Nephron (organoid): ENCODE measurements at regions not wholly inside any gene's neighbourhood (a gene's known extent, or its start where the extent isn't known, plus 50 kb on each side); places are given as distances from the start of the nearest gene placed in this dataset.
"Not testable (repeated sequence)": the region's sequence is repeated elsewhere in the genome, so short reads cannot be mapped to it uniquely, and the experiment has no call there.

ENCODE experiments used
- H3K27ac Mint-ChIP-seq, 3 experiments: 2 replicates each; pipeline ENCODE4 v1.8.0; 2020; ENCODE audit warnings: mixed read lengths in 3 of 3, mild to moderate bottlenecking in 2 of 3, moderate library complexity in 1 of 3
- H3K27me3 Mint-ChIP-seq: 2 replicates; pipeline ENCODE4 v1.8.0; 2021; ENCODE audit warnings: low read depth, mild to moderate bottlenecking, moderate library complexity, mixed read lengths
- H3K36me3 Mint-ChIP-seq: 2 replicates; pipeline ENCODE4 v1.8.0; 2020; ENCODE audit warnings: low read depth, mixed read lengths
- H3K4me1 Mint-ChIP-seq: 2 replicates; pipeline ENCODE4 v1.8.0; 2020; ENCODE audit warnings: mixed read lengths
- H3K4me3 Mint-ChIP-seq, 3 experiments: 2 replicates each; pipeline ENCODE4 v1.8.0; 2020; ENCODE audit warnings: mild to moderate bottlenecking in 3 of 3, mixed read lengths in 3 of 3, moderate library complexity in 2 of 3
- H3K9me3 Mint-ChIP-seq: 2 replicates; pipeline ENCODE4 v1.8.0; 2020; ENCODE audit warnings: mixed read lengths
- TF ChIP-seq, protein P1 (sequence below), 3 experiments: fragments of 200-600 bp; sonication (generic); IDR thresholded peaks; one replicate each; pipeline ENCODE4 v1.5.0; 2021; ENCODE audit warnings: antibody characterized with exemption in 3 of 3; ENCODE audit not compliant: unreplicated experiment in 3 of 3

DNA sequence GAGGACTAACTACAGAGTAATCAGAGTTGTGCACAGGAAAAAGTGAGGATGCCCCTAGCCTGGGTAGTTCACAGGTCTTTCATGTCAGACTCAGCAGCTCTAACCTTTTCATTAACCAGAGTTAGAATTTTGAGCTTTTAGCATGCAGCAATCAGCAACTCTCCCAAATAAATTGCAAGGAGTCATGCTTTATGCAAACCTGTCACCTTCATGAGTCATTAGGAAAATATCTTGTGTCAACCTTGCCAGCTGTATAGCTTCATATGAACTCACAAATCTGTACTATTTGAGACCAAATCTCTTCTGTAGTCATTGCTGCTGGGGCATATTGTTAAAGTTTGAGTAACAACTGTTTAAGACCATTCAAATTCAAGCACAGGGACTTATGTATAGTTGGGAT is 382.3 kb upstream of the NT5C1B start:
- no peak overlapping the region for H3K4me3 Mint-ChIP-seq
- no peak overlapping the region for H3K27ac Mint-ChIP-seq
- peaks cover 18% of the 10 kb centered on the region for H3K4me1 Mint-ChIP-seq
- H3K27me3 Mint-ChIP-seq: no peaks in the 10 kb centered on the region
- no peaks in the 10 kb centered on the region for H3K36me3 Mint-ChIP-seq
- TF ChIP-seq, protein P1, sequence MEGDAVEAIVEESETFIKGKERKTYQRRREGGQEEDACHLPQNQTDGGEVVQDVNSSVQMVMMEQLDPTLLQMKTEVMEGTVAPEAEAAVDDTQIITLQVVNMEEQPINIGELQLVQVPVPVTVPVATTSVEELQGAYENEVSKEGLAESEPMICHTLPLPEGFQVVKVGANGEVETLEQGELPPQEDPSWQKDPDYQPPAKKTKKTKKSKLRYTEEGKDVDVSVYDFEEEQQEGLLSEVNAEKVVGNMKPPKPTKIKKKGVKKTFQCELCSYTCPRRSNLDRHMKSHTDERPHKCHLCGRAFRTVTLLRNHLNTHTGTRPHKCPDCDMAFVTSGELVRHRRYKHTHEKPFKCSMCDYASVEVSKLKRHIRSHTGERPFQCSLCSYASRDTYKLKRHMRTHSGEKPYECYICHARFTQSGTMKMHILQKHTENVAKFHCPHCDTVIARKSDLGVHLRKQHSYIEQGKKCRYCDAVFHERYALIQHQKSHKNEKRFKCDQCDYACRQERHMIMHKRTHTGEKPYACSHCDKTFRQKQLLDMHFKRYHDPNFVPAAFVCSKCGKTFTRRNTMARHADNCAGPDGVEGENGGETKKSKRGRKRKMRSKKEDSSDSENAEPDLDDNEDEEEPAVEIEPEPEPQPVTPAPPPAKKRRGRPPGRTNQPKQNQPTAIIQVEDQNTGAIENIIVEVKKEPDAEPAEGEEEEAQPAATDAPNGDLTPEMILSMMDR (IDR thresholded peaks at IDR 0.05; ENCODE audit: unreplicated experiment in 3 of 3): no peak
- H3K9me3 Mint-ChIP-seq: peaks cover 4% of the 10 kb centered on the region

DNA sequence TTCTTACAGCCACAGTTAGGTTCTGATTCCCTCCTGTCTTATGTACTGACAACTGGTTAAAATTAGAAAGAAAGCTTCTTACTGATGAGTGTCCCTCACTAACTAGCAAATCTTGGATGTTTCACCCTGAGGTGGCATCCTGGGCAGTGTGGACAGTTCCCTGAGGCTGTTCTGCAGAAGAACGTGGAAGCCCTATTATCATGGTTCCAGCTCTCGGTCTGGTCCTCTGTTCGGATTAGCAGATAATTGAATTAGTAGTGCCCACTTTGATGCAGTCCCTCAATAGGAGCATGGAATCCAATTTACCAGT is 381.7 kb upstream of the NT5C1B start:
- TF ChIP-seq, protein P1 (IDR thresholded peaks at IDR 0.05; ENCODE audit: unreplicated experiment in 3 of 3): no peak
- Mint-ChIP-seq H3K27me3 (no peaks in the 10 kb centered on the region), H3K4me1 (peaks cover 12% of the 10 kb centered on the region), H3K9me3 (peaks cover 4% of the 10 kb centered on the region), H3K27ac (no peak overlapping the region), H3K4me3 (no peak overlapping the region), H3K36me3 (no peaks in the 10 kb centered on the region)

DNA sequence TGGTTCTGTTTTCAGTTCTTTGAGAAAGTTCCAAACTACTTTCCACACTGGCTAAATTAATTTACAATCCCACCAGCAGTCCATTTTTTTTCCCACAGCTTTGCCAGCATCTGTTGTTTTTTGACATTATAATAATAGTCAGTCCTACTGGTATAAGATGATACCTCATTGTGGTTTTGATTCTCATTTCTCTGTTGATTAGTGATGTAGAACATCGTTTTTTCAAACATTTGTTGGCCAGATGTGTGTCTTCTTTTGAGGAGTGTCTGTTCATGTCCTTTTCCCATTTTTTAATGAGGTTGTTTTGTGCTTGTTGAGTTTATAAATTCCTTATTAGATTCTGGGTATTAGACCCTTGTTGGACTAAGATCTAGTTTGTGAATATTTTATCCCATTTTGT is 376.8 kb upstream of the NT5C1B start:
- Mint-ChIP-seq H3K4me3 (no peak overlapping the region), H3K4me1 (no peaks in the 10 kb centered on the region), H3K9me3 (peaks cover 4% of the 10 kb centered on the region), H3K27me3 (no peaks in the 10 kb centered on the region), H3K27ac (no peak overlapping the region), H3K36me3 (no peaks in the 10 kb centered on the region)
- TF ChIP-seq, protein P1 (IDR thresholded peaks at IDR 0.05; ENCODE audit: unreplicated experiment in 3 of 3): no peak

DNA sequence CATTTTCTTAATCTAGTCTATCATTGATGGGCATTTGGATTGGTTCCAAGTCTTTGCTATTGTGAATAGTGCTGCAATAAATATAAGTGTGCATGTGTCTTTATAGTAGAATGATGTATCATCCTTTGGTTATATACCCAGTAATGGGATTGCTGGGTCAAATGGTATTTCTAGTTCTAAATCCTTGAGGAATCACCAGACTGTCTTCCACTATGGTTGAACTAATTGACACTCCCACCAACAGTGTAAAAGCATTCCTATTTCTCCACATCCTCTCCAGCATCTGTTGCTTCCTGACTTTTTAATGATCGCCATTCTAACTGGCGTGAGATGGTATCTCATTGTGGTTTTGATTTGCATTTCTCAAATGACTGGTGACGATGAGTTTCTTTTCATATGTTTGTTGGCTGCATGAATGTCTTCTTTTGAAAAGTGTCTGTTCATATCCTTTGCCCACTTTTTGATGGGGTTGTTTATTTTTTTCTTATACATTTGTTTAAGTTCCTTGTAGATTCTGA is 374.4 kb upstream of the NT5C1B start:
- H3K4me1 Mint-ChIP-seq, H3K27ac Mint-ChIP-seq, H3K9me3 Mint-ChIP-seq, H3K4me3 Mint-ChIP-seq, H3K36me3 Mint-ChIP-seq, H3K27me3 Mint-ChIP-seq: not testable (repeated sequence)

DNA sequence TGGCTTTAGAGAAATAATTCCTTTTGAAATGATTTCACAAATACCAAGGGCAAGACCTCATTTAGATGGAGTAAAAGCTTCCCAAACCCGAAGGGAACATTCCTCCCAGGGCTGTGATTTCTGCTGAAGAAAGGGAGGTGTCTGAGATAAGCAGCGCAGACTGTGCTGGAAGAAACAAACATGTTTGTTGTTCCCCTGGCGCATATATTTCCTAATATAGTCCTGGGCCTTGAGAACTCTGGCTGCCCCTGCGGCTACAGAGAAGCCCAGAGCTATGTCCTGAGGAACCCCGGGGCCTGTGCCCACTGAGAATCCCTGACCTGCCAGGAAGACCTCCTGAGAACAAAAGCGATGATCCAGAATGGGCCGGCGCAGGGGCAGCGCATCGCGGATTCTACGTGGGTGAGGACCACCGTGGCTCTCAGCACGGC is 372.6 kb upstream of the NT5C1B start:
- Mint-ChIP-seq H3K36me3 (no peaks in the 10 kb centered on the region), H3K27me3 (no peaks in the 10 kb centered on the region), H3K4me1 (no peaks in the 10 kb centered on the region), H3K9me3 (peaks cover 4% of the 10 kb centered on the region), H3K27ac (no peak overlapping the region), H3K4me3 (no peak overlapping the region)
- TF ChIP-seq, protein P1 (IDR thresholded peaks at IDR 0.05; ENCODE audit: unreplicated experiment in 3 of 3): no peak

DNA sequence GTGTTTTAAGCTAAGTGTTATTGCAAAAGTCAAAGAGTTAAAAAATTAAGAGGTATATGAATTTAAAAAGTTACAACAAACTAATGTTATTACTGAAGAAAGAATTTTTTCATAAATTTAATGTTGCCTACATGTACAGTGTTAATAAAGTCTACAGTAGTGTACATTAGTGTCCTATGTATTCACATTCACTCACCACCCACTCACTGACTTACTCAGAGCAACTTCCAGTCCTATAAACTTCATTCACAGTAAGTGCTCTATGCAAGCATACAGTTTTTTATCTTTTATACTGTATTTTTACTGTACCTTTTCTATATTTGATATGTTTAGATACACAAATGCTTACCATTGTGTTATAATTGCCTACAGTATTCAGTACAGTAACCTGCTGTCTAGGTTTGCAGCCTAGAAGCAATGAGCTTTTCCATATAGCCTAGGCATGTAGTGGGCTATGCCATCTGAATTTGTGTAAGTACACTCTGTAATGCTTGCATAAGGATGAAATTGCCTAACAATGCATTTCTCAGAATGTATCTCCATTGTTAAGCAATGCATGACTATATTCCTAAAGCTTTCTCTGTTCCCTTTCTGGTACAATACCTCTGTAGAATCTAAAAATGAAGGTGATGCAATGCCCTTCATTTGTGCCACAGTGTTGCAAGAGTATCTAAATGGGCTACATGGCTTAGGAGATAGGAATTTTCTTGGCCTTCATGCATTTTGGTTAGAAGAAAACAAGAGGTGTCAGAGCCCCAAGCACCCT is 370.8 kb upstream of the NT5C1B start:
- Mint-ChIP-seq H3K9me3 (peaks cover 8% of the 10 kb centered on the region), H3K27me3 (no peaks in the 10 kb centered on the region), H3K36me3 (no peaks in the 10 kb centered on the region), H3K4me3 (no peak overlapping the region), H3K27ac (no peak overlapping the region), H3K4me1 (no peaks in the 10 kb centered on the region)
- TF ChIP-seq, protein P1 (IDR thresholded peaks at IDR 0.05; ENCODE audit: unreplicated experiment in 3 of 3): no peak
